ENCODE measurements at regions not wholly inside any gene's neighbourhood (a gene's known extent, or its start where the extent isn't known, plus 50 kb on each side); places are given as distances from the start of the nearest gene placed in this dataset.
A peak's percentile ranks its signal among the peaks of the same experiment; 100 is the strongest.
"Not testable (repeated sequence)": the region's sequence is repeated elsewhere in the genome, so short reads cannot be mapped to it uniquely, and the experiment has no call there.

DNA sequence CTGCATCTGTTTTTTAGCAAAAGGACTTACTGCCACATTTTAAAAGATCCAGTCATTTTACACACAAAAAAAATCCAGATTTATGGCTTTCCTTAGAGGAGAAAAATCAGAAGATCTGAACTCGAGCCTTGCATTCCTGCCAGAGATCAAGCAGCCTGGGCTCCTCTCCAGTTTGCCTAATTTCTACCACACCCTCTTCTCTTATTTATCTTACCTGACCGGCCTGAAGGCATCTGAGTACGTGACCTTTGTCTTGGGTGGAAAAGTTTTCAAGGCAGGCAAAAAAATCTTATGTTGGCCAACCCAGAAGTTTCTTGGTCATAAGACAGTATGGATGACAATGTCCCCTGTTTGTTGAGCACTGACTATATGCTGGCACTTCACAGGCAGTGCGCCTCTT, 60.3 kb downstream of the CHRD start:
- in situ Hi-C loops (cut with HindIII; ENCODE audit: low pct_unique_long_range_greater_than_20kb, low sequenced_read_pairs), result no loop called here
- no peak for DNase-seq (ENCODE audit: low read depth)

DNA sequence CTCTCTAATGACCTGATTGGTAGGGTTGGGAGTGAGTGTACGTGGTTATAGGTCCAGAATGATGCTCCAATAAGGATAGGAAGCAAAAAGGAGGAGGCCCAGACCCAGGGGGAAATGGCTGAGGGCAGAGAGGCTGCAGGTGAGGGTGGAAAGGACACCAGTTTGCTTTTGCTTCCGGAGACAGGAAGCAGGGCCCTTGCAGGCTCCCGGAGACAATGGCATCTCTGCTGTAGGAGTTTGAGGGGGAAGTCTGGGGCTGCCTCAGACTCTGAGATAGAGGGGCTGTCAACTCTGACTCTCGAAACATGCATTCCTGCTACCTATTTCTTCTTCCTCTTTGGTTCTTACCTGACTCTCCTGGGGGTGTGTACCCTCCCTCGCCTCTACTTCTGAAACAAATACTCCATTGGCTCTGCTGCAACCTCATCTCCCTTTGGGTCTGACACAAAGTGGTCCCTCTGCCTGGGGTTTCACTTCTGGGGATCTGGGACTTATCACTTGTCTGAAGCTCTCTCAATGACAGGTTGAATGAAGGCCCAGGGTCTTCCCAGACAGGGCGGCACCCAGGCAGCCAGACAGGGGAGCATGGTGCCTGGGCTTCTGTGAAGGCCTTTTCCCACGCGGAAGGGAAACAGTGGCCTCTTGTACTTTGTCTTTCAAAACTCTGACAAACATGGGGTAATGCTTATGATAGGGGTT, 61.5 kb downstream of the CHRD start:
- in situ Hi-C loops (cut with HindIII; ENCODE audit: low pct_unique_long_range_greater_than_20kb, low sequenced_read_pairs), result no loop called here
- no peak for DNase-seq (ENCODE audit: low read depth)

DNA sequence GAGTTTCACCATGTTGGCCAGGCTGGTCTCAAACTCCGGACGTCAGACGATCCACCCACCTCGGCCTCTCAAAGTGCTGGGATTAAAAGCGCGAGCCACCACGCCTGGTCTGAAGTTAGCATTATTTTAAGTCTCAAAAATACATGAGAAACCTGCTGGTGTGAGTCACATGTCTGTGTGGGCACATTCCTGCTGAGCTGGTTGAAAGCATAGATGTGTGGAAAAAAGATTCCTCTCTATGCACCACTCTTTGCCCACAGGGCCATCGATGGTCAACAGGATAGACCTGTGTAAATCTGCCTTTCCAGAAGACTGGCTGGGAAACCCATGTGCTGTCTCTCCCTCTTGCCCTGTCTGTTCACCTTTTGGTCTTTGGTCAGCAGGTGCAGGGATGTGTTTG, 63.5 kb downstream of the CHRD start:
- in situ Hi-C loops (cut with HindIII; ENCODE audit: low pct_unique_long_range_greater_than_20kb, low sequenced_read_pairs), result no loop called here
- no peak for DNase-seq (ENCODE audit: low read depth)

DNA sequence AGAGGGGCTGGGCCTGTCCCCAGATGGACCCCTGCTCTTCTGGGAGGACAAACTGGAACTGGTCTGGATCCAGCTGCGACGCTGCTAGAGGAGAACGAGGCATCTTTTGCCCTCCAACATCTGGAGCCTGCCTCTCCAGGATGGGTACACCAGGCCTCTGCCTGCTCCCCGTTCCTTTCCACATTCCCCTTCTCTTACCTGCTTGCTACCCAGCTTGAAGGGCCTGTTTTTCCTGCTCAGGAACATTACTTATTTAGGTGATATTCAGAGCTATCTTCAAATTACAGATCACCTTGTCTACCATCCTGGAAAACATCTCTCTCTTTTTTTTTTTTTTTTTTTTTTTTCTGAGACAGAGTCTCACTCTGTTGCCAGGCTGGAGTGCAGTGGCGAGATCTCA, 64.0 kb downstream of the CHRD start:
- in situ Hi-C loops (cut with HindIII; ENCODE audit: low pct_unique_long_range_greater_than_20kb, low sequenced_read_pairs), result no loop called here
- DNase-seq (ENCODE audit: low read depth), result no peak

DNA sequence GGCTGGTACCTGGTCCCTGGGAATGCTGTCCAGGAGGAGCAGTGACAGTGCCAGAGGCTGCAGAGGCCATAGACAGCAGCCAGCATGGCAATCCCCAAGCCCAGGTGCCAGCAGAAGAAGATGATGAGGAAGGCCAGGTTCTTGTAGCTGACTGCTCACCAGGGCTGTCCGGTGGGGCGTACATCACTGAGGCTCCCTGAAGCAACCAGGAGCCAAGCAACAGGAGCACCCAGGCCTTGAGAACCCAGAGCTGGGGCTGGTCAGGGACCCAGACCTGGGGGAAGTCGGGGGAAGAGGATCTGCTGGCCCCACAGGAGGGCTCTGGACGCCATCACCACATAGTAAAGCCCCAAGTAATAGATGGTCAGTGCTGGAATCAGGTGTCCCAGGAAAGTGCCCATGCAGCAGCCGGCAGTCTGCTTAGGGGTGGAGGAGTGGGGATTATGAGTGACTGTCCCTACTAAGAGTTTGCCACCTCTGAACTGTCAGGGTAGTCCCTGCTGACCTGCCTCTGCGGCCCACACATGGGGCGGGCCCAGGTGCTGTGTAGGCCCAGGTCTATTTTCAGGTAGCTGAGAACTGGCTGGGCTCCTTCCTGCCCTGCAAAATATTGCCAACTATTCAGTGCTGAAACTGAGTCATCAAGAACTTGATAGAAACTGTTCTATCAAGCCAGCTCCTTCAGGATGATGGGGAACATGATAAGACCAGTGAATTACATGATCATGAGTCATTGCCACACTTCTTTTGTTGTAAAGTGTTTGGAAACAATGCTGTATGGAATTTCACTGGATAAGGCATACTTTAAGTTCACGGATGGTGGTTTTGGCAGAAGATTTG, 68.7 kb downstream of the CHRD start:
- in situ Hi-C loops (cut with HindIII; ENCODE audit: low pct_unique_long_range_greater_than_20kb, low sequenced_read_pairs), result no loop called here
- peak; percentile 91 for DNase-seq (ENCODE audit: low read depth)

DNA sequence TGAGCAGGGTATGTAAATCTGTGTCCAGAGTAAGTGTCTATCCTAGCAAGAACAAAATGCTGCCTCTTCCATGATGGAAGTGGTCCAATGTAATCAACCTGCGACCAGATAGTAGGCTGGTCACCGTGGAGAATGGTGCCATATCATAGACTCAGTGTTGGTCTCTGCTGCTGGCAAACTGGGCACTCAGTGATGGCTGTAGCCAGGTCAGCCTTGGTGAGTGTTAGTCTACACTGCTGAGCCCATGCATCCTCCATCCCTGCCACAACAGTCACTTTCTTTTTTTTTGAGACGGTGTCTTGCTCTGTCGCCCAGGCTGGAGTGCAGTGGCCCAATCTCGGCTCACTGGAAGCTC, 69.3 kb downstream of the CHRD start:
- in situ Hi-C loops (cut with HindIII; ENCODE audit: low pct_unique_long_range_greater_than_20kb, low sequenced_read_pairs), result no loop called here
- no peak for DNase-seq (ENCODE audit: low read depth)

- DNase-seq (ENCODE audit: low read depth), result no peak
- in situ Hi-C loops (cut with HindIII; ENCODE audit: low pct_unique_long_range_greater_than_20kb, low sequenced_read_pairs), result no loop called here
Measured at GRCh38 chr3:184450547-184450946, 70.7 kb downstream of the CHRD start.

DNA sequence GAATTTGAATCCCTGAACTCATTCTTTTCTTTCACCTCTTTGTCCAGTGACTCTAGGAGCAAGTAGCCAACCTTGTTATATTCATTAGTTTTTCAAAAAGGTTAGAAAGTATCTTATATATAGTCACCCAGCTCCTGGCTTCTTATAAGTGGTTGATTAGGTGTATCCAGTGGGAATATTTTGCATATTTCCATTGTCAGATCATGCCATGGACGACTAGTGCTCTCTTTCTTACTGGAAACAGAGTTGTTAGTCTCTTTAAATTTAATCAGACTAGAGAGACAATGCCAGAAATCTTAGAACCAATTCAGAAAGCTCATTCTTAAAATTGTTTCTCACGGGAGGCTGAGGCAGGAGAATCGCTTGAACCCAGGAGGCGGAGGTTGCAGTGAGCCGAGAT, 73.4 kb downstream of the CHRD start:
- DNase-seq (ENCODE audit: low read depth), result no peak
- in situ Hi-C loops (cut with HindIII; ENCODE audit: low pct_unique_long_range_greater_than_20kb, low sequenced_read_pairs), result no loop called here

GRCh38 chr3:184455991-184456390, 76.1 kb downstream of the CHRD start:
- in situ Hi-C loops (cut with HindIII; ENCODE audit: low pct_unique_long_range_greater_than_20kb, low sequenced_read_pairs), result no loop called here

GRCh38 chr3:184456476-184456875, 76.6 kb downstream of the CHRD start:
- no peak for DNase-seq (ENCODE audit: low read depth)
- in situ Hi-C loops (cut with HindIII; ENCODE audit: low pct_unique_long_range_greater_than_20kb, low sequenced_read_pairs), result no loop called here

More at GRCh38 chr3:184455991-184456390, 76.1 kb downstream of the CHRD start:
- DNase-seq (ENCODE audit: low read depth), result no peak

GRCh38 chr3:184457329-184457728, 77.5 kb downstream of the CHRD start:
- in situ Hi-C loops (cut with HindIII; ENCODE audit: low pct_unique_long_range_greater_than_20kb, low sequenced_read_pairs), result no loop called here
- DNase-seq (ENCODE audit: low read depth), result no peak

- in situ Hi-C loops (cut with HindIII; ENCODE audit: low pct_unique_long_range_greater_than_20kb, low sequenced_read_pairs); DNase-seq (ENCODE audit: low read depth): not testable (repeated sequence)
Measured at GRCh38 chr3:184457784-184458377, 78.0 kb downstream of the CHRD start.

GRCh38 chr3:184459355-184459754, 79.5 kb downstream of the CHRD start:
- DNase-seq (ENCODE audit: low read depth), result no peak
- in situ Hi-C loops (cut with HindIII; ENCODE audit: low pct_unique_long_range_greater_than_20kb, low sequenced_read_pairs), result no loop called here

DNA sequence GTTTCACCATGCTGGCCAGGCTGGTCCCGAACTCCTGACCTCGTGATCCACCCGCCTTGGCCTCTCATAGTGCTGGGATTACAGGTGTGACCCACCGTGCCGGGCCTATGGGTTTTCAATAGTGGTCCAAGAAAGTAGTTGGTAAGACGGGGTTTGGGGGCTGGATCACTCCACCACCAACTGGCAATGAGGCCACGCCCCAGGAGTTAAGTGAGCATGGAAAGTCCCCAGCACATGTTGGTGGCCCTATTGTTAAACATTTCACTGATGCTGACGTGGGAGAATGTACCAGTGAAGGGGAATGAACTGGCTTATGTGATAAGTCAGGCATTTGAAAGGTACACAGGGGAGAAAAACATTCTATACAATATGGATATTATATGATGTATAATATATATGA, 80.4 kb downstream of the CHRD start:
- in situ Hi-C loops (cut with HindIII; ENCODE audit: low pct_unique_long_range_greater_than_20kb, low sequenced_read_pairs), result no loop called here
- peak; percentile 22 for DNase-seq (ENCODE audit: low read depth)

DNA sequence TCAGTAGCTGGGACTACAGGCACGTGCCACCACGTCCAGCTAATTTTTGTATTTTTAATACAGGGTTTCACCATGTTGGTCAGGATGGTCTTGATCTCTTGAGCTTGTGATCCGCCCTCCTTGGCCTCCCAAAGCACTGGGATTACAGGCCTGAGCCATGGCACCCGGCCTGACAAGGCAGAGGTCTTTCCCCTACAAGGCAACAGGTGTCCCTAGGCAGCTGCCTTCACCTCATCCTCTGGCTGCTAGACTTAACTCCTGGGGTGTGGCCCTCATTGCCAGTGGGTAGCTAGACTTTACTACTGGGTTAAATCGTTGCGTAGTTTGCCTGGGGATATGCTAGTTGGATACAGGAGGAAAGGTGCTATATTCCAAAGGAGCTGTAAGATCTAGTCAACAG, 81.4 kb downstream of the CHRD start:
- DNase-seq (ENCODE audit: low read depth), result no peak
- in situ Hi-C loops (cut with HindIII; ENCODE audit: low pct_unique_long_range_greater_than_20kb, low sequenced_read_pairs), result no loop called here

DNA sequence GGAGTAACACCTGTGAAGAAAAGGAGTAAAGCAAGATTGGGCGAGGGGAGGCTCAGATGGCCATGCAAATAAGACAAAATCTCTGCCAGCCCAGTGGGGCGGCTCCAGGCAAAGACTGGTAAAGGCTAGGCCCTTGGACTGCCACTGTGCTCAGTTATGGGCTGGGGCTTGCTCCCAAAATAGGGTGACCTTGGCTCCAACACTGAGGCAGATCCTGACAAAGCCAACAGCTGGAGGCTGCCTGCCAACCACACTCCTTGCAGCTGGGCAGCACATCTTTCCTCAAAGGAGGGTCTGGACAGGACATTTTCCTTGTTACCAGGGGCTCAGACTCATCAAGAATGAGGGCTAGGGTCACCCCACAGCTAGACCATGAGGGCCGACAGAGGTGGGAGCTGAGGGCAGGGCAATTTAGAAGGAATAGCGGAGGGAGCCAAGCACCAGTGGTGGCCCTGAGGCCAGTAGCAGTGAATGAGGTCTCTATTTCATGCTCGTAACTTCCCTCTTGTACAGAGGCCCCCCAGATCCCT, 86.1 kb downstream of the CHRD start:
- no peak for DNase-seq (ENCODE audit: low read depth)
- in situ Hi-C loops (cut with HindIII; ENCODE audit: low pct_unique_long_range_greater_than_20kb, low sequenced_read_pairs), result no loop called here

GRCh38 chr3:184466413-184466960, 86.6 kb downstream of the CHRD start:
- DNase-seq (ENCODE audit: low read depth), result no peak
- in situ Hi-C loops (cut with HindIII; ENCODE audit: low pct_unique_long_range_greater_than_20kb, low sequenced_read_pairs), result no loop called here

GRCh38 chr3:184467171-184467570, 87.3 kb downstream of the CHRD start:
- in situ Hi-C loops (cut with HindIII; ENCODE audit: low pct_unique_long_range_greater_than_20kb, low sequenced_read_pairs), result no loop called here
- DNase-seq (ENCODE audit: low read depth), result no peak

DNA sequence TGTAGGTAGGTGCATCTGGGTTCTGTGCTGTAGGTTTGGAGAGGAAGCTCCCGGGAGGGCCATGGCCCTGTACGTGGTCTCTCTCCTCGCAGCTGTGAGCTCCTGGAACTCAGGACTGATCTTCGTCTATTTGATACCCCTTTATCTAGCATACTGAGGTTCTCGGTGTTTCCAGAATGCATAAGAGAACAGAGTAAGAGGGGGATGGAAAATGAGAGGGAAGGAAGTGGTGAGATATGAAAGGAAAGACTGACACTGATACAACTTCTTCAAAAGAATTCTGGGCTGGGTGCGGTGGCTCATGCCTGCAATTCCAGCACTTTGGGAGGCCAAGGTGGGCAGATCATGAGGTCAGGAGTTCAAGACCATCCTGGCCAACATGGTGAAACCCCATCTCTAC, 90.7 kb downstream of the CHRD start:
- in situ Hi-C loops (cut with HindIII; ENCODE audit: low pct_unique_long_range_greater_than_20kb, low sequenced_read_pairs), result no loop called here
- DNase-seq (ENCODE audit: low read depth), result no peak

All from Caki2 (cell line).